GM20000 (cell line): ENCODE measurements at regions not wholly inside any gene's neighbourhood (a gene's known extent, or its start where the extent isn't known, plus 50 kb on each side); places are given as distances from the start of the nearest gene placed in this dataset.

Source experiments
- DNase-seq: peaks from one replicate; pipeline ENCODE4 v3.0.0; 2012; ENCODE audit warnings: low spot score
- TF ChIP-seq, protein P1 (sequence below): IDR thresholded peaks from 2 replicates; pipeline ENCODE4 v1.5.1; 2012; ENCODE audit warnings: mild to moderate bottlenecking, control low read depth; ENCODE audit errors: extremely low read depth, missing control alignments

DNA sequence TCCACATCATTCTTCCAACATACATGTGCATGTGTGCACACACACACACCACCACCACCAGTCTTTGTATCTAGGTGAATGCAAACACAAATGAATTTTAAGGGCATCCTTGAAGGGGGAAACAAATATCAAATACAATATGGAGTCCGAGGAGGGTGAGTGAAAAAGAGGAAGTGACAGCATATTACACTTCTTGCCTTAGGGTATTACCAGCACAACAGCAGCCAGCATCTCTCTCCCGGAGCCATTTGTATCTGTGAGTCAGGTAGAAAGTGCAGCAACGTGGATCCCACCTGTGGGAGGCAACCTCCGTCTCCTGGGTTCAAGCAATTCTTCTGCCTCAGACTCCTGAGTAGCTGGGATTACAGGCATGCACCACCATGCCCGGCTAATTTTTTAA lies 483.2 kb downstream of the SMARCA1 start:
- TF ChIP-seq, protein P1, sequence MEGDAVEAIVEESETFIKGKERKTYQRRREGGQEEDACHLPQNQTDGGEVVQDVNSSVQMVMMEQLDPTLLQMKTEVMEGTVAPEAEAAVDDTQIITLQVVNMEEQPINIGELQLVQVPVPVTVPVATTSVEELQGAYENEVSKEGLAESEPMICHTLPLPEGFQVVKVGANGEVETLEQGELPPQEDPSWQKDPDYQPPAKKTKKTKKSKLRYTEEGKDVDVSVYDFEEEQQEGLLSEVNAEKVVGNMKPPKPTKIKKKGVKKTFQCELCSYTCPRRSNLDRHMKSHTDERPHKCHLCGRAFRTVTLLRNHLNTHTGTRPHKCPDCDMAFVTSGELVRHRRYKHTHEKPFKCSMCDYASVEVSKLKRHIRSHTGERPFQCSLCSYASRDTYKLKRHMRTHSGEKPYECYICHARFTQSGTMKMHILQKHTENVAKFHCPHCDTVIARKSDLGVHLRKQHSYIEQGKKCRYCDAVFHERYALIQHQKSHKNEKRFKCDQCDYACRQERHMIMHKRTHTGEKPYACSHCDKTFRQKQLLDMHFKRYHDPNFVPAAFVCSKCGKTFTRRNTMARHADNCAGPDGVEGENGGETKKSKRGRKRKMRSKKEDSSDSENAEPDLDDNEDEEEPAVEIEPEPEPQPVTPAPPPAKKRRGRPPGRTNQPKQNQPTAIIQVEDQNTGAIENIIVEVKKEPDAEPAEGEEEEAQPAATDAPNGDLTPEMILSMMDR, result no peak
- DNase-seq, result no peak

DNA sequence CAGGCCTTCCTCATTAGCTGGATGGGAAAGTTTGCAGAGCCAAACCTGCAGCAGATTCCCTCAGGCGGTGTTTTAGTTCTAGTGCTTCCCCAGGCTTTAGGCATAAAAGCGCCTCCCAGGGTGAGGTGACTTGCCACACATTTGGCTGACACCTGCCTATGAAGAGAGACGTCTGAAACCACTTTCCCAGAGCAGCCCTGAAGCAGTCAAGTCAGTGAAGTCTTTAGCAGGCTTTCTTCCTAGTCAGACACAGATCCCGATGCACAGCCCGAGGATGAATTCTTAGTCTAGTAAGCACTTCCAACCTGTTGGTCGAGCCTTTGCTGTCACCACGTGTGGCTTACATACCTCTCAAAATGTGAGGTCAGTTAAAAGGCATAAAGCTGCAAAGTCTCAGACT lies 484.1 kb downstream of the SMARCA1 start:
- TF ChIP-seq, protein P1, result no peak

GRCh38 chrX:129037389-129037788 lies 485.9 kb downstream of the SMARCA1 start:
- DNase-seq, result no peak
- TF ChIP-seq, protein P1, result no peak

More for the DNA sequence above, 484.1 kb downstream of the SMARCA1 start:
- no peak for DNase-seq

DNA sequence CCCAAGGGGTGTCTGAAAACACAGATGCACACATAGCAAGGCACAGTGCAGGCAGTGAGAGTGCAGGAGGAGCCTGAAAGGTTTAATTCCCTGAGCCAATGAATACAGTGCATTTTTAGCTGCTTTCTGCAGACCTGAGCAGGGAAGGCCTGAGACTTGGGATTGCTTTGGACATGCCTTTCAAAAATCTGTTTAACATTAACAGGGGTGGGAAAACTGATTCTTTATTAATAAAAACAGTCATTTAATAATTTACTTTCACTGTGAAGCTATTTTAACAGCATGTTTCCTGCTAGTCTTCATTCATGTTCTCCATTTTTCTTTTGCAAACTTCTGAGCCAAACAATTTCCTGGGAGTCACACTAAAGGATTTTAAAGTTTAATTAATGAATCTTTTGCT lies 488.1 kb downstream of the SMARCA1 start:
- TF ChIP-seq, protein P1, result no peak
- no peak for DNase-seq

GRCh38 chrX:129034196-129034595 lies 489.1 kb downstream of the SMARCA1 start:
- no peak for DNase-seq
- TF ChIP-seq, protein P1, result no peak

- DNase-seq, result no peak
- TF ChIP-seq, protein P1, result no peak
These were observed 497.1 kb downstream of the SMARCA1 start for GRCh38 chrX:129026202-129026601.

- TF ChIP-seq, protein P1, result no peak
- DNase-seq, result no peak
These were observed 497.9 kb downstream of the SMARCA1 start for GRCh38 chrX:129025376-129025775.
